GM21526 (cell line): ENCODE measurements at regions not wholly inside any gene's neighbourhood (a gene's known extent, or its start where the extent isn't known, plus 50 kb on each side); places are given as distances from the start of the nearest gene placed in this dataset.

Experiments
- ATAC-seq: cut with Tn5 transposase; IDR thresholded peaks from one replicate; pipeline ENCODE4 v1.9.1; 2021; ENCODE audit warnings: moderate library complexity; ENCODE audit not compliant: unreplicated experiment, low FRiP score

GRCh38 chr6:104522533-104522932 is 337.2 kb downstream of the HACE1 start:
- no peak for ATAC-seq

DNA sequence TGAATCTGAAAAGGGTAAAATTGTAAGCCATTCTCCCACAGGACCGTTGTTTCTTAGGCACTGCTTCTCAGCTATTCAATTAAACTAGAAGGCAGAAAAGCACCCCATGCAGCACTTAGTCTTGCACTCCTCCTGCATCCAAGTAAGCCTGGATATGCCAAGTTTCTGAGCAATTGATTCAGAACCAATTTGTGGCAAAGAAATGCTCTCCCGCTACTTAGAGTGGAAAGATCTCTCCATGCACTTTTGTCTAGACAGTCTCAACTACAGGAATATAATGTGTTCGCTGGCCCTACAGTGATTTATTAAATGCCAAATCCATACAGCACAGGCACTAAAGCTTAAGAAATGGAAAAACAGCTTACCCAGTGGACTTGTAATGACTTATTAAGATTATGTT is 338.5 kb downstream of the HACE1 start:
- no peak for ATAC-seq

- ATAC-seq, result no peak
Measured at GRCh38 chr6:104519566-104519965, 340.2 kb downstream of the HACE1 start.

DNA sequence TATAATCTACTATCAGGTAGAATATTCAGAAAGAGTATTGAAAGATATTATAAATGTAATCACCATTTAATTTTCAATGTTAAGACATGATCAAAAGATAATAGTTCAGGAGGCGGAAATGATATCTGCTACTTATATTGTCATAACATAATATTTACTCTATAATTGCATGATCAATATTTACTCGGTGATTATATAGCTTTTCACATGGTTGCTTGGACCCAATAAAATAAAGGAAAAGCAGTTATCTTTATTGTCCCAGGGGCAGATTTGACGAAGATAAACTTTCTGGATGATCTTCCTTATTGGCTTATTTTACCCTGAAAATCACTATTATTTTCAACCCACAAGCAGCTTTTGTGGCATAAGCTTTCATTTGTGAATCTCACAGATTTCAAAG is 350.4 kb downstream of the HACE1 start:
- no peak for ATAC-seq

- ATAC-seq, result no peak
Measured at GRCh38 chr6:104506429-104506828, 353.3 kb downstream of the HACE1 start.

- no peak for ATAC-seq
Measured at GRCh38 chr6:104505838-104506237, 353.9 kb downstream of the HACE1 start.

DNA sequence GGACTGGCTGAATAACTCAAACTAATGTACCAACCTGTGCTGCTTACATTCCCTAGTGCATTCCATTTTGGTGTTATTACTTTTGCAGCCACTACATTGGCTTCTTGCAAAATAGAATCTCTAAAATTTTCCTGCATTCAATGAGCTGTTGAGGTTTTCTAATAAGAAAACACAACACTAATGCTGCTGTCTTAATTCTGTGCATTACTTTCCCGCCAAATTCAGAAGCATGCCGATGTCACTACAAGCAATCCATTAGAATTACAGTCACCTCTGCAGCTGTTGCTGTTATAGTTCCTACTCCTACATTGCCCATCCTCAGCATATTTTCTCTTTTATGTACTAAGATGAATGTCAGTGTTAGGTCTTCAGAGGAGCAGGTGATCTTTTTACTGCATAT is 359.5 kb downstream of the HACE1 start:
- no peak for ATAC-seq

- no peak for ATAC-seq
Measured at GRCh38 chr6:104486035-104486434, 373.7 kb downstream of the HACE1 start.

DNA sequence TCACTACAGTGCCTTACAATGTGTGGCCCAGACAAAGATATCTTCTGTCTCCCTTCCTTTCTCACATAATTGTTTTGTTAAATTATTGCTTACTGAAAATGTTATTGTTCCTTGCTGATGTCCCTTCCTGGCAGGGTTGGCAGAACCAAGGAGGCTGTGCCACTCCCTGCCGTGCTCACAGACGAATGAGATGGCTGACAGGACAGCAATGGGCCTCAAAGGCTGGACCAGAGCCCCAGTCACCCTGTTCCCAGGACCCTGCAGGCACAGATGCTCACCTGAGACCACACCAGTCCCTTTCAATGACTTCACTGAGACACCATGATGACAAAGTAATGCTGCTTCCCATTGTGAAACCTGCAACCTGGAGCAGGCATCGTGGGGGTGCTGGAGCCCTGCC is 375.1 kb downstream of the HACE1 start:
- no peak for ATAC-seq

GRCh38 chr6:104484191-104484590 is 375.5 kb downstream of the HACE1 start:
- ATAC-seq, result no peak

GRCh38 chr6:104483225-104483834 is 376.4 kb downstream of the HACE1 start:
- no peak for ATAC-seq

DNA sequence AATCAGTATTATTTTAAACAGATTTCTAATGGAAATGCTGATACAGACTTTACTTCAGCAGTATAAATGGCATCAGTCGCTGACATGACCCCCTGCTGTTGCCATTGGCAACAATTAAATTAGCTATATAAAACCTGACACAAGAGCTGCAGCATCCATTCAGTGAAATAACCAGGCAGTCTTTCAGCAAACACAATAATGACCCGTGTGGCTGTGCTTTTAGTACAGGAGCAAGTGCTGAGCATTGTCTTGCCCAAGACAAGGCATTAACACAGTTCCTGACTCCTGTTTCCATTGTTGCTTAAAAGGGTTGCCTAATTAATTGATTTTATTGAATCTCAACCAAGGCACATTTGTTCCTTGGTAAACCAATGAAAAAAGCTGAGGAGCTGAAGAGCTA is 382.1 kb downstream of the HACE1 start:
- no peak for ATAC-seq

- no peak for ATAC-seq
Measured at GRCh38 chr6:104473021-104473429, 386.7 kb downstream of the HACE1 start.

GRCh38 chr6:104472021-104472901 is 387.5 kb downstream of the HACE1 start:
- ATAC-seq, result no peak

GRCh38 chr6:104466306-104466705 is 393.4 kb downstream of the HACE1 start:
- ATAC-seq, result no peak

- ATAC-seq, result no peak
Measured at GRCh38 chr6:104462811-104463599, 396.7 kb downstream of the HACE1 start.

DNA sequence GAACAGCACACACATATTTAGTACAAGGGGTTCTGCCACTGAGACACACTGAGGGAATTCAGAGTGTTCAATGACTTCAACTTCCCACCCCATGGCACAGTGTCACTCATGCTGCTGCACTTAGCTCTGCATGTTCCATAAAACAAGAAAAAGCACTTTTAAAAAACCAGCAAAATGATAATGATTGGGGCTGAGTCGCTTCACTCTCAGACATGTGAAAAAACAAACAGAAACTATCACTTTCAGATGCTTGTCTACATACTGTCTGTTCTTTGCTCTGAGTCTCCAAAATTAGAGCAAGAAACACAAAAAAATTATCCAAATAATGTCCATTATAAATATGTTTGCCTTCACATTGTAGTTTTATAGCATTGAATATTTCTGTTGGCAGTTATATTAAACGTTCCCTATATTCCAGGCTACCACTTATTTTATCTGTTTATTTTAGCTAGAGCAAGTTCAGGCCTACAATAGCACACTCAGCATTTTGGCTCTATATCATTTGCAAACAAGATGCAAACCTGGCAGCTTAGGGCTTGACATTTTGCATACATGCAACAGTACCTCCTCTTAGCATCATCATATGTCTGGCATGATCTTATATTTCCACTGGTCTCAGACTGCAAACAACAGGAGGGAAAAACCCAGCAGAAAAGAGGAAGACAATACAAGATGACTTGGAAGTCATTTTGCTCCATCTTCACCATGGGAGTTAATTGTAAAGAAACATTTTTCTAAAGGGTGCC is 398.8 kb downstream of the HACE1 start:
- no peak for ATAC-seq

GRCh38 chr6:104459543-104459942 is 400.2 kb downstream of the HACE1 start:
- ATAC-seq, result peak; percentile 79

GRCh38 chr6:104449918-104450317 is 409.8 kb downstream of the HACE1 start:
- no peak for ATAC-seq
